ENCODE measurements at regions not wholly inside any gene's neighbourhood (a gene's known extent, or its start where the extent isn't known, plus 50 kb on each side); places are given as distances from the start of the nearest gene placed in this dataset.

GRCh38 chr4:126265888-126266287 is 951.1 kb downstream of the FAT4 start:
- TF ChIP-seq ZNF592 (IDR thresholded peaks at IDR 0.05), result no peak
- no peak for TF ChIP-seq MTA2 (IDR thresholded peaks at IDR 0.05; ENCODE audit: low read depth)
- TF ChIP-seq YBX1 (IDR thresholded peaks at IDR 0.05), result no peak
- TF ChIP-seq IKZF2 (IDR thresholded peaks at IDR 0.05), result no peak
- TF ChIP-seq RAD21 (IDR thresholded peaks at IDR 0.05; ENCODE audit: insufficient read depth, low read depth, low read length), result no peak
- no peak for TF ChIP-seq RELA (IDR thresholded peaks at IDR 0.05; ENCODE audit: borderline replicate concordance, partially characterized antibody)
- no peak for TF ChIP-seq SMC3 (IDR thresholded peaks at IDR 0.05; ENCODE audit: borderline replicate concordance, low read length)
- SMC1A ChIA-PET (ENCODE audit: uncharacterized antibody, unreplicated experiment), result interaction anchor here (1.3 kb wide), 1 partner anchor 10 kb away, joined by 4 read pairs; no protein-coding TSS in a partner anchor
- in situ Hi-C loops (cut with MboI) (no loop called here), intact Hi-C loops (cut with micrococcal nuclease; ENCODE audit: unreplicated experiment) (no loop called here)
- Histone ChIP-seq H3K79me2 (ENCODE audit: control insufficient read depth, insufficient read depth, low read length) (no peaks in the 10 kb centered on the region), H3K36me3 (ENCODE audit: control insufficient read depth in 2 of 2, insufficient read depth in 2 of 2, low read length in 1 of 2) (no peaks in the 10 kb centered on the region), H3K27me3 (replicated peaks in 1 of 2; ENCODE audit: control insufficient read depth in 2 of 2, insufficient read depth in 2 of 2, low read length in 1 of 2) (no peaks in the 10 kb centered on the region), H3K4me3 (no peak overlapping the region), H4K20me1 (ENCODE audit: control insufficient read depth, insufficient read depth) (no peaks in the 10 kb centered on the region), H3K9me3 (replicated peaks; ENCODE audit: control insufficient read depth, insufficient read depth, low read length) (no peaks in the 10 kb centered on the region), H2AFZ (ENCODE audit: control insufficient read depth, low read depth, low read length) (no peak overlapping the region), H3K9ac (ENCODE audit: control insufficient read depth, insufficient read depth, low read length) (no peak overlapping the region), H3K27ac (ENCODE audit: control insufficient read depth, insufficient read depth) (no peak overlapping the region), H3K4me1 (ENCODE audit: control insufficient read depth, insufficient read depth, low read length) (no peaks in the 10 kb centered on the region), H3K4me2 (ENCODE audit: control insufficient read depth, insufficient read depth) (no peak overlapping the region)
- DNase-seq (ENCODE audit: low read depth, low spot score), result no peak
- no peak for ATAC-seq
- FAIRE-seq, result no peak
- RAD21 ChIA-PET (ENCODE audit: unreplicated experiment), result no interaction called here
- no TSS peak for BruUV-seq (replicated peaks)
- POLR2A ChIA-PET, result no interaction called here
- CTCF ChIA-PET, result no interaction called here
